K562 (cell line): ENCODE measurements at regions not wholly inside any gene's neighbourhood (a gene's known extent, or its start where the extent isn't known, plus 50 kb on each side); places are given as distances from the start of the nearest gene placed in this dataset.

Experiments
- DPF2 ChIP-seq: fragments of 450-650 bp; IDR thresholded peaks from 2 replicates; pipeline ENCODE4 v1.6.1; 2016
- PATZ1 ChIP-seq: fragments of 250-450 bp; sonication (Bioruptor Pico); IDR thresholded peaks from 2 replicates; pipeline ENCODE4 v1.5.0; 2020; ENCODE audit warnings: mild to moderate bottlenecking, borderline replicate concordance

GRCh38 chr5:2096887-2097505, 214.3 kb upstream of the IRX4 start:
- TF ChIP-seq DPF2, result no peak
- TF ChIP-seq PATZ1, result no peak
